DOHH2 (cell line): ENCODE measurements at regions not wholly inside any gene's neighbourhood (a gene's known extent, or its start where the extent isn't known, plus 50 kb on each side); places are given as distances from the start of the nearest gene placed in this dataset.

ENCODE experiments used
- H3F3A ChIP-seq: fragments of 200-600 bp; sonication (generic), shearing (Covaris generic); 2 replicates; pipeline ENCODE4 v1.6.0; 2016; ENCODE audit warnings: antibody characterized with exemption, mild to moderate bottlenecking; ENCODE audit not compliant: control insufficient read depth, insufficient read depth
- H3K27ac ChIP-seq: fragments of 200-600 bp; sonication (generic); 2 replicates; pipeline ENCODE4 v1.5.1; 2014; ENCODE audit warnings: low read depth, mild to moderate bottlenecking, low read length, moderate library complexity
- H3K27me3 ChIP-seq: fragments of 200-600 bp; sonication (generic); 2 replicates; pipeline ENCODE4 v1.6.1; 2014; ENCODE audit warnings: mild to moderate bottlenecking, low read length, mixed read lengths; ENCODE audit not compliant: control insufficient read depth
- H3K36me3 ChIP-seq: fragments of 200-600 bp; sonication (generic); 2 replicates; pipeline ENCODE4 v1.6.1; 2014; ENCODE audit warnings: mild to moderate bottlenecking, low read length, moderate library complexity, mixed read lengths; ENCODE audit not compliant: control insufficient read depth
- H3K4me1 ChIP-seq: fragments of 200-600 bp; sonication (generic); 2 replicates; pipeline ENCODE4 v1.6.1; 2014; ENCODE audit warnings: mild to moderate bottlenecking, low read length, mixed read lengths; ENCODE audit not compliant: control insufficient read depth
- H3K4me2 ChIP-seq: fragments of 200-600 bp; sonication (generic); 2 replicates; pipeline ENCODE4 v1.6.0; 2014; ENCODE audit warnings: mild to moderate bottlenecking, low read length, moderate library complexity
- H3K4me3 ChIP-seq: fragments of 200-600 bp; sonication (generic); 2 replicates; pipeline ENCODE4 v1.5.1; 2014; ENCODE audit warnings: mild to moderate bottlenecking, low read length, mixed read lengths
- H3K79me2 ChIP-seq: fragments of 200-600 bp; sonication (generic); 2 replicates; pipeline ENCODE4 v1.6.1; 2014; ENCODE audit warnings: mild to moderate bottlenecking, low read length, mixed read lengths; ENCODE audit not compliant: control insufficient read depth
- H3K9me2 ChIP-seq: fragments of 200-600 bp; sonication (generic); replicated peaks from 2 replicates; pipeline ENCODE4 v1.6.1; 2014; ENCODE audit warnings: mild to moderate bottlenecking, low read length, mixed read lengths; ENCODE audit not compliant: control insufficient read depth
- H3K9me3 ChIP-seq: fragments of 200-600 bp; sonication (generic); 2 replicates; pipeline ENCODE4 v1.6.1; 2014; ENCODE audit warnings: antibody characterized with exemption, low read length, mixed read lengths; ENCODE audit not compliant: control insufficient read depth, insufficient read depth
- H4K20me1 ChIP-seq: fragments of 200-600 bp; sonication (generic); 2 replicates; pipeline ENCODE4 v1.6.0; 2014; ENCODE audit warnings: low read depth, mild to moderate bottlenecking, antibody characterized with exemption, low read length, moderate library complexity; ENCODE audit not compliant: control insufficient read depth, insufficient read depth
- EZH2phosphoT487 ChIP-seq: fragments of 200-600 bp; sonication (generic); IDR thresholded peaks from 2 replicates; pipeline ENCODE4 v1.6.1; 2017; ENCODE audit warnings: borderline replicate concordance, mild to moderate bottlenecking, antibody characterized with exemption, low read length, moderate library complexity, mixed read lengths
- TF ChIP-seq, protein P1 (sequence below): fragments of 200-600 bp; sonication (generic); IDR thresholded peaks from one replicate; pipeline ENCODE4 v1.5.1; 2014; ENCODE audit warnings: antibody characterized with exemption, mild to moderate bottlenecking, low read depth, low read length; ENCODE audit not compliant: poor library complexity, severe bottlenecking

DNA sequence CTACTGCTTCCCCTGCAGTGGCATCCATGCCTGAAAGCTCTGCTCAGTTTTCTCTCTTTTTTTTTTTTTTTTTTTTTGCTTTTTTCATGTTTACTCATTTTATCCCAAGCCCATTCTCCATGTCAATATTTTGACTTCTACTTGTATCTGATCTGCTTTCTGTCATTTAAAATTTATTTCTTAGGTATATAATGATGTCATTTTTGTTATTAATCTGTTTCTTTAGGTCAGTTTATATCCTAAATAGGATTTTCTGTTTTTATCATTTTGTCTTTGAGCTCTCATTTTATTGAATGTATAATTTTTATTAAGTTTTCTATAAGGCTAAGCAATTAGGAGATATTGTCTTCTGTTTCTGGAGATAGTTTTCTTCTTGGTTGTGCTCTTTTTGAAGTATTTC, 138.5 kb upstream of the PMEPA1 start:
- H3K36me3 ChIP-seq, result no peaks in the 10 kb centered on the region
- H4K20me1 ChIP-seq, result no peaks in the 10 kb centered on the region
- H3K9me2 ChIP-seq, result no peaks in the 10 kb centered on the region
- H3K4me2 ChIP-seq, result no peak overlapping the region
- H3K27me3 ChIP-seq, result peaks cover 17% of the 10 kb centered on the region
- no peak overlapping the region for H3K27ac ChIP-seq
- no peaks in the 10 kb centered on the region for H3K4me1 ChIP-seq
- no peaks in the 10 kb centered on the region for H3F3A ChIP-seq
- no peaks in the 10 kb centered on the region for H3K79me2 ChIP-seq
- no peak overlapping the region for H3K4me3 ChIP-seq
- TF ChIP-seq, protein P1, sequence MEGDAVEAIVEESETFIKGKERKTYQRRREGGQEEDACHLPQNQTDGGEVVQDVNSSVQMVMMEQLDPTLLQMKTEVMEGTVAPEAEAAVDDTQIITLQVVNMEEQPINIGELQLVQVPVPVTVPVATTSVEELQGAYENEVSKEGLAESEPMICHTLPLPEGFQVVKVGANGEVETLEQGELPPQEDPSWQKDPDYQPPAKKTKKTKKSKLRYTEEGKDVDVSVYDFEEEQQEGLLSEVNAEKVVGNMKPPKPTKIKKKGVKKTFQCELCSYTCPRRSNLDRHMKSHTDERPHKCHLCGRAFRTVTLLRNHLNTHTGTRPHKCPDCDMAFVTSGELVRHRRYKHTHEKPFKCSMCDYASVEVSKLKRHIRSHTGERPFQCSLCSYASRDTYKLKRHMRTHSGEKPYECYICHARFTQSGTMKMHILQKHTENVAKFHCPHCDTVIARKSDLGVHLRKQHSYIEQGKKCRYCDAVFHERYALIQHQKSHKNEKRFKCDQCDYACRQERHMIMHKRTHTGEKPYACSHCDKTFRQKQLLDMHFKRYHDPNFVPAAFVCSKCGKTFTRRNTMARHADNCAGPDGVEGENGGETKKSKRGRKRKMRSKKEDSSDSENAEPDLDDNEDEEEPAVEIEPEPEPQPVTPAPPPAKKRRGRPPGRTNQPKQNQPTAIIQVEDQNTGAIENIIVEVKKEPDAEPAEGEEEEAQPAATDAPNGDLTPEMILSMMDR, result no peak
- no peak for TF ChIP-seq EZH2phosphoT487
- H3K9me3 ChIP-seq, result no peaks in the 10 kb centered on the region

DNA sequence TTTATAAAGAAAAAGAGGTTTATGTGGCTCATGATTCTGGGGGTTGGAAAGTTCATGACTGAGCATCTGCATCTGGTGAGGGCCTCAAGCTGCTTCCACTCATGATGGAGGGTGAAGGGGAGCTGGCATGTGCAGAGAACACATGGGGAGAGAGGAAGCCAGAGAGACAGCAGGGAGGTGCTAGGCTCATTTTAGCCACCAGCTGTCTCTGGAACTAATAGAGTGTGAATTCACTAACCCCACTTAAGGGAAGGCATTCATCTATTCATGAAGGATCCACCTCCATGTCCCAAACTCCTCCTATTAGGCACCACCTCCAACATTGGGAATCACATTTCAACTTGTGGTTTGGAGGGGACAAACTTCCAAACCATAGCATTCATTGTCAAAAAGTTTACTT, 137.3 kb upstream of the PMEPA1 start:
- Histone ChIP-seq H3K36me3 (no peaks in the 10 kb centered on the region), H3K4me1 (no peaks in the 10 kb centered on the region), H3K79me2 (no peaks in the 10 kb centered on the region), H3K4me2 (no peak overlapping the region), H3K9me2 (no peaks in the 10 kb centered on the region), H3K27me3 (peaks cover 18% of the 10 kb centered on the region), H4K20me1 (no peaks in the 10 kb centered on the region), H3K4me3 (no peak overlapping the region), H3F3A (no peaks in the 10 kb centered on the region), H3K27ac (no peak overlapping the region), H3K9me3 (no peaks in the 10 kb centered on the region)
- TF ChIP-seq, protein P1, result no peak
- TF ChIP-seq EZH2phosphoT487, result no peak

DNA sequence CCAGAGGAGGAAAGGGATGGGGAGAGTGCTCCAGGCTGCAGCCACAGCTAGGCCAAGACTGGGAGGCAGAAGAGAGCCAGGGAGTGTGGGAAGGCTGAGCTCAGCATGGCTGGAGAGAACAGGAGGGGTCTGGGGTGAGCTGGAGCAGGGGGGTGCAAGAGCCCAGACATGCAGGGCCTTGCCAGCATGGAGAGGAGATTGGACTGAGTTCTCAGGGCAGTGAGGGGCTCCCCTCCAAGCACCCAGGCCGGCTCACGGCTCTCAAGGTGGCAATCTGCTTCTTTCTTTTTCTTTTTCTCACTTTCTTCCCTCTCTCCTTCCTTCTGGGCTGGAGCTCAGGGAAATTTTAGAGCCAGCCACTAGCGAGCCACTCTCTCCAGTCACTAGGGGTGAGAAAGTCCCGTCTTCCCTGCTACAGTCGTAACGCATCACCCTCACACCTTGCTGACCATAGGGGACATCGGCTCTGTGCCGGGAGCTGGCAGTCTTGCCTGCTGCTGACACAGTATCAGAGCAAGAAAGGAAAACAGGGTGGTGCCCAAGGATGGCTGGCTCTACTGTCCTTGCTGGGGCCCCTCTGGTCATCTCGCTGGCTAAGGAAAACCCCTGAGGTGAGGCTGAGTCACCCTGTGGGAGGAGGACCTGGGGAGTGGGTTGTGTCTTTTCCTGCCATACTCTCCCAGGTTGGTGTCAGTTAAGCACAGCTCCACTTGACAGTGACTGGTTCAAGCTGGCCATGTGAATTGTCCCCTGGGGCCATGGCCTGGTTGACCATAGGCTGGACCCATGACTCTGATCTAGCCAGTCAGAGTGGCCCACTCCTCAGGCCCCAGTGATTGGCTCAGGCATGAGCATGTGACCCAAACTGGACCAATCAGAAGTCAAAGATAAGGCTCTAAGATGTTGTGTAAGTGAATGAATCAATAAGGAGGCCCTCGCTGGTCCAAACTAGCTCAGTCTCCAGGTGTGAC, 135.1 kb upstream of the PMEPA1 start:
- no peaks in the 10 kb centered on the region for H4K20me1 ChIP-seq
- H3K27me3 ChIP-seq, result peaks cover 8% of the 10 kb centered on the region
- no peak overlapping the region for H3K4me2 ChIP-seq
- no peaks in the 10 kb centered on the region for H3K4me1 ChIP-seq
- no peaks in the 10 kb centered on the region for H3K36me3 ChIP-seq
- no peaks in the 10 kb centered on the region for H3K9me3 ChIP-seq
- TF ChIP-seq, protein P1, result no peak
- no peak for TF ChIP-seq EZH2phosphoT487
- no peaks in the 10 kb centered on the region for H3K79me2 ChIP-seq
- H3K27ac ChIP-seq, result no peak overlapping the region
- H3F3A ChIP-seq, result no peaks in the 10 kb centered on the region
- H3K9me2 ChIP-seq, result no peaks in the 10 kb centered on the region
- H3K4me3 ChIP-seq, result no peak overlapping the region
